ENCODE measurements at regions not wholly inside any gene's neighbourhood (a gene's known extent, or its start where the extent isn't known, plus 50 kb on each side); places are given as distances from the start of the nearest gene placed in this dataset.

DNA sequence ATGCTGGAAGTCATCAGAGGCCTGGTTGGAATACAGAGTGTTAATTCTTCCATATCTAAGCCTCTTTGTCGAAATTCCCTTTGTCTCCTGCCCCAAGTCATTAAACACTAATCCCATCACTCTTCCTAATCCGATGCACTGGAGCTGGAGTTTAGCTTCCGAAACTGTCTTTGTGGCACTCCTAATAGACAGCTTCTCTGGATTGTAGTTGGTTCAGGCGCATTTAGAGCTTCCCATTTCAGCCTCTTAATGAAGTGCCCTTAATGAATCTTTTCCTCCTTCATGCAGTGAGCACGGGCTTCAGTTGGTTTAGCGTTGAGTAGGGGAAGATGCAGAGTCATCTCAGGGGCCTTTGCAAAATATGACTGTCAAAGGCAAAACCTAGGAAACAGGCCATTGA lies 72.2 kb upstream of the MEIS1 start:
- TF ChIP-seq USF2 (IDR thresholded peaks at IDR 0.05; ENCODE audit: low read depth, low read length) (no peak), CHD1 (IDR thresholded peaks at IDR 0.05; ENCODE audit: low read depth, low read length) (no peak), BHLHE40 (IDR thresholded peaks at IDR 0.05; ENCODE audit: low read depth, low read length) (no peak), POLR2A (IDR thresholded peaks at IDR 0.05; ENCODE audit: low read depth, low read length) (no peak), MXI1 (IDR thresholded peaks at IDR 0.05; ENCODE audit: borderline replicate concordance, low read depth, low read length) (no peak), RAD21 (IDR thresholded peaks at IDR 0.05; ENCODE audit: low read length) (no peak), RCOR1 (IDR thresholded peaks at IDR 0.05; ENCODE audit: insufficient replicate concordance, low read length) (no peak), FOS (IDR thresholded peaks at IDR 0.05; ENCODE audit: low read depth, low read length) (no peak), CEBPB (IDR thresholded peaks at IDR 0.05; ENCODE audit: low read depth, low read length) (no peak), RFX5 (IDR thresholded peaks at IDR 0.05; ENCODE audit: low read depth, low read length) (no peak), MAFK (IDR thresholded peaks at IDR 0.05; ENCODE audit: low read depth, low read length) (no peak), MAZ (IDR thresholded peaks at IDR 0.05; ENCODE audit: borderline replicate concordance, low read depth, low read length) (no peak)
- TF ChIP-seq, protein P1, sequence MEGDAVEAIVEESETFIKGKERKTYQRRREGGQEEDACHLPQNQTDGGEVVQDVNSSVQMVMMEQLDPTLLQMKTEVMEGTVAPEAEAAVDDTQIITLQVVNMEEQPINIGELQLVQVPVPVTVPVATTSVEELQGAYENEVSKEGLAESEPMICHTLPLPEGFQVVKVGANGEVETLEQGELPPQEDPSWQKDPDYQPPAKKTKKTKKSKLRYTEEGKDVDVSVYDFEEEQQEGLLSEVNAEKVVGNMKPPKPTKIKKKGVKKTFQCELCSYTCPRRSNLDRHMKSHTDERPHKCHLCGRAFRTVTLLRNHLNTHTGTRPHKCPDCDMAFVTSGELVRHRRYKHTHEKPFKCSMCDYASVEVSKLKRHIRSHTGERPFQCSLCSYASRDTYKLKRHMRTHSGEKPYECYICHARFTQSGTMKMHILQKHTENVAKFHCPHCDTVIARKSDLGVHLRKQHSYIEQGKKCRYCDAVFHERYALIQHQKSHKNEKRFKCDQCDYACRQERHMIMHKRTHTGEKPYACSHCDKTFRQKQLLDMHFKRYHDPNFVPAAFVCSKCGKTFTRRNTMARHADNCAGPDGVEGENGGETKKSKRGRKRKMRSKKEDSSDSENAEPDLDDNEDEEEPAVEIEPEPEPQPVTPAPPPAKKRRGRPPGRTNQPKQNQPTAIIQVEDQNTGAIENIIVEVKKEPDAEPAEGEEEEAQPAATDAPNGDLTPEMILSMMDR (conservative IDR thresholded peaks at IDR 0.05; ENCODE audit: low read depth, low read length) = no peak
- TF ChIP-seq, protein P2, sequence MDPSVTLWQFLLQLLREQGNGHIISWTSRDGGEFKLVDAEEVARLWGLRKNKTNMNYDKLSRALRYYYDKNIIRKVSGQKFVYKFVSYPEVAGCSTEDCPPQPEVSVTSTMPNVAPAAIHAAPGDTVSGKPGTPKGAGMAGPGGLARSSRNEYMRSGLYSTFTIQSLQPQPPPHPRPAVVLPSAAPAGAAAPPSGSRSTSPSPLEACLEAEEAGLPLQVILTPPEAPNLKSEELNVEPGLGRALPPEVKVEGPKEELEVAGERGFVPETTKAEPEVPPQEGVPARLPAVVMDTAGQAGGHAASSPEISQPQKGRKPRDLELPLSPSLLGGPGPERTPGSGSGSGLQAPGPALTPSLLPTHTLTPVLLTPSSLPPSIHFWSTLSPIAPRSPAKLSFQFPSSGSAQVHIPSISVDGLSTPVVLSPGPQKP (IDR thresholded peaks at IDR 0.05; ENCODE audit: borderline replicate concordance, low read depth, low read length) = no peak

All from IMR-90 (cell line).